Sigmoid colon (tissue), 6 donors: ENCODE measurements at regions not wholly inside any gene's neighbourhood (a gene's known extent, or its start where the extent isn't known, plus 50 kb on each side); places are given as distances from the start of the nearest gene placed in this dataset.

Experiments
- DNase-seq: peaks from one replicate; pipeline ENCODE4 v3.0.0-alpha.2; 2019
- H3K27ac ChIP-seq, 4 donors: fragments of 200-600 bp; sonication (generic); one replicate each; pipeline ENCODE4 v1.5.1; 2016 to 2019; ENCODE audit warnings: mild to moderate bottlenecking in 1 of 4
- H3K27me3 ChIP-seq, 3 donors: fragments of 200-600 bp; sonication (generic); one replicate each; pipeline ENCODE4 v1.5.1; 2019; ENCODE audit warnings: mild to moderate bottlenecking in 1 of 3
- H3K36me3 ChIP-seq, 4 donors: fragments of 200-600 bp; sonication (generic); one replicate each; pipeline ENCODE4 v1.5.1; 2016 to 2019
- H3K4me1 ChIP-seq, 4 donors: fragments of 200-600 bp; sonication (generic); one replicate each; pipeline ENCODE4 v1.5.1; 2017 to 2019
- H3K4me3 ChIP-seq, 4 donors: fragments of 200-600 bp; sonication (generic); one replicate each; pipeline ENCODE4 v1.5.1; 2017 to 2019; ENCODE audit warnings: mild to moderate bottlenecking in 2 of 4, moderate library complexity in 1 of 4
- H3K9me3 ChIP-seq, 4 donors: fragments of 200-600 bp in 3 of 4; sonication (generic) in 3 of 4; one replicate each; pipeline versions ENCODE4 v1.5.1 to v1.6.1; 2013 to 2019
- EP300 ChIP-seq, 4 donors: sonication (generic); formaldehyde crosslinking; IDR thresholded peaks; one replicate each; pipeline ENCODE4 v1.6.1; 2017; ENCODE audit warnings: antibody characterized with exemption in 4 of 4
- POLR2A ChIP-seq, 2 donors: fragments of 450-650 bp; IDR thresholded peaks; one replicate each; pipeline ENCODE4 v1.6.1; 2016; ENCODE audit warnings: antibody characterized with exemption in 2 of 2, mild to moderate bottlenecking in 2 of 2, moderate library complexity in 2 of 2
- POLR2AphosphoS5 ChIP-seq, 4 donors: sonication (generic); formaldehyde crosslinking; IDR thresholded peaks; one replicate each; pipeline ENCODE4 v1.6.1; 2017; ENCODE audit warnings: antibody characterized with exemption in 4 of 4
- WGBS, 2 donors: extraction: QIAGEN DNeasy Blood & Tissue Kit; methylation state at CpG; one replicate each; pipeline ENCODE4 v1.1.7; 2013; 5-methylcytosine and 5-hydroxymethylcytosine counted together
- intact Hi-C: fragments of 100-400 bp; cut with DNase I; formaldehyde crosslinking; loops from one replicate; pipeline ENCODE4 v1.15.1; 2023
- TF ChIP-seq, protein P1 (sequence below), 4 experiments: fragments of 450-650 bp in 3 of 4; fragments of 200-600 bp in 1 of 4; IDR thresholded peaks; one replicate each; pipeline ENCODE4 v1.5.1; 2016 to 2019; ENCODE audit warnings: antibody characterized with exemption in 4 of 4, mild to moderate bottlenecking in 3 of 4, moderate library complexity in 2 of 4
- donor health status: healthy with polysubstance abuse.
- donor health status: healthy.

DNA sequence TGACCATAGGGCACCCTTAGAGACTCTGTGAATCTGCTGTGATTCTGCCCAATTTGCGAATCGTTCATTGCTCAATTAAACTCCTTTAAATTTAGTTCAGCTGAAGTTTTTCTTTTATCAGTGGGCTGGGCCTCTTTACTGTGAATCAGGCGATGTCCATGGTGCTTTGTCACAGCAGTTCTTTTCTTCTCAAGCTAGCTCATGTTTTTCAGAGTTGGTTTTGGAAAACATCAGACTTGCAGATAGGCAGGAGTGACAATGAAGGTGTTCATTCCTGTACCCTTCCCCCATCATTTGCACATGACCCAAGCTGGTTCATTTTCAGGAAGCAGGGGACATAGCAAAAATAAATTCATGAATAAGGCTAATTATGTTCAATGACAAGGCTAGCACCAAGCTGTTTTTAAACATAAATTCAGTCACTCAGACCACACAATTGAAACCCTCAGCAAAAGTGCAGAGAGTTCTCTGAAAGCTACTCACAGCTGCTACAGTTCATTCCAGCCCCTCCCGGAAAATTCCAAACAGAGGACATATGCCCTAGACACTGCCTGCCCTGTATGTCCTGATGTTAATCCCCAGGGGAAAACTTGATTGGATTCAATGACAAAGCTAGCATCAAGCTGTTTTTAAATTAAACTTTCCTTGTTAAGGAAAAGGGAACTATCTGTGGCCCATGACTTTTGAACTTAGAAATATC lies 383.3 kb downstream of the C12orf75 start:
- H3K27ac ChIP-seq = no peak overlapping the region
- no peak for DNase-seq
- 84 to 88% methylated on average over 4 of the region's 4 CpGs for WGBS, 2 donors
- H3K27me3 ChIP-seq = no peaks in the 10 kb centered on the region
- H3K9me3 ChIP-seq = peaks cover 0 to under 1% (median 0%) of the 10 kb centered on the region in 4 donors
- no peak for TF ChIP-seq POLR2AphosphoS5 (IDR thresholded peaks at IDR 0.05)
- no peak for TF ChIP-seq EP300 (IDR thresholded peaks at IDR 0.05)
- TF ChIP-seq, protein P1, sequence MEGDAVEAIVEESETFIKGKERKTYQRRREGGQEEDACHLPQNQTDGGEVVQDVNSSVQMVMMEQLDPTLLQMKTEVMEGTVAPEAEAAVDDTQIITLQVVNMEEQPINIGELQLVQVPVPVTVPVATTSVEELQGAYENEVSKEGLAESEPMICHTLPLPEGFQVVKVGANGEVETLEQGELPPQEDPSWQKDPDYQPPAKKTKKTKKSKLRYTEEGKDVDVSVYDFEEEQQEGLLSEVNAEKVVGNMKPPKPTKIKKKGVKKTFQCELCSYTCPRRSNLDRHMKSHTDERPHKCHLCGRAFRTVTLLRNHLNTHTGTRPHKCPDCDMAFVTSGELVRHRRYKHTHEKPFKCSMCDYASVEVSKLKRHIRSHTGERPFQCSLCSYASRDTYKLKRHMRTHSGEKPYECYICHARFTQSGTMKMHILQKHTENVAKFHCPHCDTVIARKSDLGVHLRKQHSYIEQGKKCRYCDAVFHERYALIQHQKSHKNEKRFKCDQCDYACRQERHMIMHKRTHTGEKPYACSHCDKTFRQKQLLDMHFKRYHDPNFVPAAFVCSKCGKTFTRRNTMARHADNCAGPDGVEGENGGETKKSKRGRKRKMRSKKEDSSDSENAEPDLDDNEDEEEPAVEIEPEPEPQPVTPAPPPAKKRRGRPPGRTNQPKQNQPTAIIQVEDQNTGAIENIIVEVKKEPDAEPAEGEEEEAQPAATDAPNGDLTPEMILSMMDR (IDR thresholded peaks at IDR 0.05) = no peak
- no peak for TF ChIP-seq POLR2A (IDR thresholded peaks at IDR 0.05)
- H3K4me3 ChIP-seq = no peak overlapping the region
- intact Hi-C loops = no loop called here
- H3K4me1 ChIP-seq = no peaks in the 10 kb centered on the region
- H3K36me3 ChIP-seq = no peaks in the 10 kb centered on the region

DNA sequence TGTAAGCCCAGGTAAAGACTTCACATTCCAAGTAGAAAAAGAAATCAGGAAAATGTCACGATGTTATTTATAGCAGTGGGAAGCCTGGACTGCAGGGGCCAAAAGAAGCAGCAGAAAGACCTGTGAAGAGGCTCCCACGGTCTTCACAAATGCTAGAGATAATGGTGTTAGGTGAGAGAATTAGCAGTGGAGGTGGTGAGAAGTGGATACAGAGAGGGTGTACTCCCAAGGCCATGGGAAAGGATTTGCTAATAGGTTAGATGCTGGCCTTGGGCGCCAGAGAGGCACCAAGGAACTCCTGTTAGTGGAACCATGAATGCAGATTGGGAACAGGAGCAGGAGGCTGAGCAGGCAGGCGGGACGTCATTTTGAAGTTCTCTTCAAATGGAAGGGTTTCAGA lies 386.1 kb downstream of the C12orf75 start:
- WGBS, 2 donors = 65 to 75% methylated on average over 5 of the region's 5 CpGs
- no peaks in the 10 kb centered on the region for H3K36me3 ChIP-seq

DNA sequence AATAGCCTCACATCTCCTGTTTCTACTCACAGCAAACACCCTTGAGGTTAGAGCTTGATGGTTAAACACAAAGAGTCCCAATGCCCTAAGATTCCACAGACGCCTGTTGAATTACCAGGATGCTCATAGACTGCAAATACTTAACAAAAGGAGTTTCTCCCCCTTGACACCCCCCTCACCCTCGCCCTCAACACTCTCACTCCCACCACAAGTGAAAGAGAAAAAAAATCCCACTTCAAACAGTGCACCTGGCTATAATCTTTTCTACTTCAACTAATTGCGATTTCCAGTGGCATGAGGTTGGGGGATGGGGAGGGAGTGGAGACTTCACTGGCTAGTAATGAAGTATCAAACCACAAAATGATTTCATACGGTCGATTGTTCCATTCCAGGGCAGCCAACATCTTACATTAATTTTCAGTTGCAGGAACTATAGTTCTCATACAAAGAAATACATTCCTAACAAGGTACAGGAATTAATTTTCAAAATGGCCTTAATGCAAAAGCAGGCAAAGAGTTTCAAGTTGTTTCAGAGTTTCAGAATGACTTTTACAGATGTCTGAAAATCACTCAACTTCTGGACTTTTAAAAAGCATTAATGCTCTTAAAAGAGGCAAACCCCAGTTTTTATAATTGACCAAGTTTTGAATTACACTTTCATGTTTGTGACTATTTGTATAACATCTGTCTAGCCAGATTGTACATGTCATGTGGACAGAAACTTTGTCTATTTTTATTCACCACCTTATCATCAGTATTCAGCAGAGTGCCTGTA lies 390.7 kb downstream of the C12orf75 start:
- no peak overlapping the region for H3K4me3 ChIP-seq
- WGBS, 2 donors = 52 to 69% methylated on average over 5 of the region's 5 CpGs
- H3K4me1 ChIP-seq = no peaks in the 10 kb centered on the region
- H3K36me3 ChIP-seq = no peaks in the 10 kb centered on the region
- no peak overlapping the region for H3K27ac ChIP-seq
- no peak for DNase-seq
- peaks cover 0 to 6% (median 0%) of the 10 kb centered on the region in 4 donors for H3K9me3 ChIP-seq
- no peaks in the 10 kb centered on the region for H3K27me3 ChIP-seq
- no peak for TF ChIP-seq POLR2AphosphoS5 (IDR thresholded peaks at IDR 0.05)
- TF ChIP-seq, protein P1 (IDR thresholded peaks at IDR 0.05) = no peak
- no peak for TF ChIP-seq EP300 (IDR thresholded peaks at IDR 0.05)
- no peak for TF ChIP-seq POLR2A (IDR thresholded peaks at IDR 0.05)
- intact Hi-C loops = no loop called here

More for the DNA sequence above, 386.1 kb downstream of the C12orf75 start:
- no peak overlapping the region for H3K4me3 ChIP-seq
- intact Hi-C loops = no loop called here
- no peak overlapping the region for H3K27ac ChIP-seq
- H3K9me3 ChIP-seq = peaks cover 0 to 6% (median 0%) of the 10 kb centered on the region in 4 donors
- DNase-seq = no peak
- H3K27me3 ChIP-seq = no peaks in the 10 kb centered on the region
- no peak for TF ChIP-seq EP300 (IDR thresholded peaks at IDR 0.05)
- no peak for TF ChIP-seq POLR2AphosphoS5 (IDR thresholded peaks at IDR 0.05)
- TF ChIP-seq POLR2A (IDR thresholded peaks at IDR 0.05) = no peak
- TF ChIP-seq, protein P1 (IDR thresholded peaks at IDR 0.05) = no peak
- no peaks in the 10 kb centered on the region for H3K4me1 ChIP-seq

DNA sequence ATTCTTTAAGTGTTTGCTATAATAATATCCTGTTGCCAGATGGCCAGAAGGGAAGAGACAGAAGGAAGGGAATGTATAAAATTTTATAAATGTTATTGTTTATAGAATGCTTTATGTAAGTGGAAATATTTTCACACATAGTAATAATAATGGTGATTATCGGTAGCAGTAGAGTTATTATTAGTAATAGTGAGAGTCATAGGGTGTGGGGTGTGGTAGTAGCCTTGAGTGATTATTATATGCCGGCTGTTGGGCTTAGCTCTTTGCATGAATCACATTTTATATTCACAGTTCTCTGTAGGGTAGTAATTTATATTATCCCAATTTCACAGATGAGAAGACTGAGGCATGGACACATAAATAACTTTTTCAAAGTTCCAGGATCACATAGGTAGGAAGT lies 391.4 kb downstream of the C12orf75 start:
- no peak overlapping the region for H3K27ac ChIP-seq
- H3K4me3 ChIP-seq = no peak overlapping the region
- 76% methylated on average over 2 of the region's 2 CpGs for WGBS, 2 donors
- H3K9me3 ChIP-seq = peaks cover 0 to 6% (median 0%) of the 10 kb centered on the region in 4 donors
- H3K36me3 ChIP-seq = no peaks in the 10 kb centered on the region
- no peaks in the 10 kb centered on the region for H3K4me1 ChIP-seq
- no peak for TF ChIP-seq POLR2A (IDR thresholded peaks at IDR 0.05)
- no peak for TF ChIP-seq EP300 (IDR thresholded peaks at IDR 0.05)
- TF ChIP-seq POLR2AphosphoS5 (IDR thresholded peaks at IDR 0.05) = no peak
- TF ChIP-seq, protein P1 (IDR thresholded peaks at IDR 0.05) = no peak
- intact Hi-C loops = no loop called here
- no peak for DNase-seq
- H3K27me3 ChIP-seq = no peaks in the 10 kb centered on the region
